ENCODE measurements at regions not wholly inside any gene's neighbourhood (a gene's known extent, or its start where the extent isn't known, plus 50 kb on each side); places are given as distances from the start of the nearest gene placed in this dataset.

DNA sequence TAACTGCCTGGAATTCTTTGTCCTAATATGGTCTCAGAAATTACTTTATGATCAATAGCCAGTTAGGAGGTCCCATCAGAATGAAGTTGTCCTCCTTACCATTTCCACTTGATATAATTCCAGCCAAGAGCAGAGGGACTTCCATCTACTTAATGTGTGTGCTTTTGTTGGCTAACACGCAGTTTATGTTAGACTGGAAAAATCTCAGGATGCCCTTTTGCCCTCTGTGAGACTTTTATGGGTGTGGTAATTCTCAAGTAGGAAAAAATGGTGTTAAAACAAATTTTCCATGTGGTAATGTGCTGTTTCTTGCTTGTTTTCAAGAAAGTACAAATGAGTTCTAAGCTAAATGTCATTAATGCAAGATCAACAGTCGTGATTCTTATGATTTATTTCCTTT is 327.1 kb downstream of the MTRR start:
- no peak overlapping the region for H2AFZ ChIP-seq (ENCODE audit: low read length, unreplicated experiment)
- H3K4me1 ChIP-seq (ENCODE audit: control insufficient read depth, insufficient read depth, low read length, unreplicated experiment), result no peaks in the 10 kb centered on the region
- no peak overlapping the region for H3K4me3 ChIP-seq (ENCODE audit: low read depth, low read length)
- H3K79me2 ChIP-seq (ENCODE audit: control insufficient read depth, insufficient read depth, low read length, unreplicated experiment), result no peaks in the 10 kb centered on the region
- no peaks in the 10 kb centered on the region for H3K27me3 ChIP-seq (ENCODE audit: insufficient read depth, low read length)
- H3K36me3 ChIP-seq (ENCODE audit: insufficient read depth, low read length), result no peaks in the 10 kb centered on the region
- H3K27ac ChIP-seq (ENCODE audit: low read depth, low read length), result no peak overlapping the region

DNA sequence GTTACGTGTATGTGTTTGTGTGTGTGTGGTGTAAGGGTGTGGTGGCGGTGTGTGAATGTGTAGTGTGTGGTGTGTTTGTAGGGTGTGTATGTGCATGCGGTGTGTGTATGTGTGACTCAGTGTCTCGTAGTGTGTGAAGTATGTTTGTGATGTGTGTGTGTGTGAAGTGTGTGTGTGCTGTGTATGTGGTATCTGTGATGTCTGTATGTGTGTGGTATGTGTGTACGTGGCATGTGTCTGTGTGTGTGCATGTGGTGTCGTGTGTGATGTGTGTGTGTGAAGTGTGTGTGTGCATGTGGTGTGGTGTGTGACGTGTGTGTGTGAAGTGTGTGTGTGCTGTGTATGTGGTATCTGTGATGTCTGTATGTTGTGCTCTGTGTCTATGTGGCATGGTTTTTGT is 339.4 kb downstream of the MTRR start:
- Histone ChIP-seq H2AFZ (ENCODE audit: low read length, unreplicated experiment) (no peak overlapping the region), H3K27me3 (ENCODE audit: insufficient read depth, low read length) (no peaks in the 10 kb centered on the region), H3K36me3 (ENCODE audit: insufficient read depth, low read length) (no peaks in the 10 kb centered on the region), H3K79me2 (ENCODE audit: control insufficient read depth, insufficient read depth, low read length, unreplicated experiment) (no peaks in the 10 kb centered on the region), H3K4me3 (ENCODE audit: low read depth, low read length) (no peak overlapping the region), H3K27ac (ENCODE audit: low read depth, low read length) (no peak overlapping the region), H3K4me1 (ENCODE audit: control insufficient read depth, insufficient read depth, low read length, unreplicated experiment) (no peaks in the 10 kb centered on the region)

DNA sequence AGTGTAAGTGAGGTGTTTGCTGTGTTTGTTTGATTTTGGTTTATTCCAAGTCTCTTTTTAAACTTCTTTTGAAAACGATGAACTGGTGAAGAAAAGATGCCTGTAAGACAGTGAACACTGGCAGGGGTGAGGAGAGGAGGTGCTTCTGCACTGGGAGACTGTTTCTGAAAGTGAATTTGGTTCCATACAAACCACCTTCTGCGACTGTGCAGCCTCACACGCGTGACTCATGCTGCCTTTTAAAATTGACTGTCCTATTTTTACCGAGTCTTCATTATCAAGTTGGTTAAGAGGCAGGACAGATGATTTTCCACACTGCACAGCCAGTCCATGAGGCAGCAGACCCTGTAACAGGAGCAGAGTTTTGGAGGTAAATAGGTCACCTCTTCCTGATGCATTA is 340.6 kb downstream of the MTRR start:
- no peak overlapping the region for H3K27ac ChIP-seq (ENCODE audit: low read depth, low read length)
- no peaks in the 10 kb centered on the region for H3K79me2 ChIP-seq (ENCODE audit: control insufficient read depth, insufficient read depth, low read length, unreplicated experiment)
- H3K36me3 ChIP-seq (ENCODE audit: insufficient read depth, low read length), result no peaks in the 10 kb centered on the region
- no peak overlapping the region for H3K4me3 ChIP-seq (ENCODE audit: low read depth, low read length)
- H3K4me1 ChIP-seq (ENCODE audit: control insufficient read depth, insufficient read depth, low read length, unreplicated experiment), result no peaks in the 10 kb centered on the region
- H3K27me3 ChIP-seq (ENCODE audit: insufficient read depth, low read length), result no peaks in the 10 kb centered on the region
- H2AFZ ChIP-seq (ENCODE audit: low read length, unreplicated experiment), result no peak overlapping the region

DNA sequence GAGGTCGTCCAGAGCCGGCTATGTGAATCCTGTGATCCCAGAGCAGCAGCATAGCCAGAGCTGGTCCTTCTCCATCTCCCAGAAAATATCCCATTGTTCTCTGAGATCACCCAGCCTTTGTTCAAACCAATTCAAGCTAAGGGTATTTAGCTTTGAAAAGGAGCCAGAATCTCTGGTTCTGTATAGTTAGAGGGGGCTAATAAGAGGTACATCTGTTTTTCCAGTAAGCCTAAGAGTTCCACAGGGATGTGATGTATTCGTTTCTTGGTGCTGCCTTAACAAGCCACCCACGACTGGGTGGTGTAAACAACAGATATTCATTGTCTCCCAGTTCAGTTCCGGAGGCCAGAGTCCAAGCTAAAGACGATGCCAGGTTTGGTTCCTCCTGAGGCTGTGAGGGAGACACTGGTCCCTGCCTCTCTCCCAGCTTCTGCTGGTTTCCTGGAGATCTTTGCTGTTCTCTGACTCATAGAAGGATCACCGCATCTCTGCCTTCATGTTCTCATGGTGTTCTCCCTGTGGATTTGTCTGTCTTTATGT is 344.8 kb downstream of the MTRR start:
- Histone ChIP-seq H3K79me2 (ENCODE audit: control insufficient read depth, insufficient read depth, low read length, unreplicated experiment) (no peaks in the 10 kb centered on the region), H3K4me1 (ENCODE audit: control insufficient read depth, insufficient read depth, low read length, unreplicated experiment) (no peaks in the 10 kb centered on the region), H3K27ac (ENCODE audit: low read depth, low read length) (no peak overlapping the region), H3K27me3 (ENCODE audit: insufficient read depth, low read length) (no peaks in the 10 kb centered on the region), H3K36me3 (ENCODE audit: insufficient read depth, low read length) (no peaks in the 10 kb centered on the region), H3K4me3 (ENCODE audit: low read depth, low read length) (no peak overlapping the region), H2AFZ (ENCODE audit: low read length, unreplicated experiment) (no peak overlapping the region)

DNA sequence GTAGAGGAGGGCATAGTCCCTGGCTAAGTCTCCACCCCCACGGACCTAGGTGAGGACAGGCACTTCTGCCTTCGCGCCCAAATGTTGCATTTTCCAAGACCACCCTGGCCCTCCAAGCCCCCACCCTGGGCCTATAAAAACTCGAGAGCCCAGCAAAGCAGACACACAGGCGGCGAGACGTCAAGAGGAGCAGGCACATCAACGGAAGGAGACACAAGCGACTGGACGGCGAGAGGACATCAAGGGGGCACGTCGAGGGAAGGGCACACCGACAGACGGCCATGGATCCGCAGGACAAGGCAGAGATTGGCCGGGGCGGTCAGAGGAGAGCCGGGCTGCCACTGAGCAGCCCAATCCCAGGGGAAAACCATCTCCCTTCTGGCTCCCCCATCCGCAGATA is 348.0 kb downstream of the MTRR start:
- no peaks in the 10 kb centered on the region for H3K79me2 ChIP-seq (ENCODE audit: control insufficient read depth, insufficient read depth, low read length, unreplicated experiment)
- H3K4me3 ChIP-seq (ENCODE audit: low read depth, low read length), result no peak overlapping the region
- H3K27ac ChIP-seq (ENCODE audit: low read depth, low read length), result no peak overlapping the region
- H3K36me3 ChIP-seq (ENCODE audit: insufficient read depth, low read length), result no peaks in the 10 kb centered on the region
- no peaks in the 10 kb centered on the region for H3K4me1 ChIP-seq (ENCODE audit: control insufficient read depth, insufficient read depth, low read length, unreplicated experiment)
- H3K27me3 ChIP-seq (ENCODE audit: insufficient read depth, low read length), result no peaks in the 10 kb centered on the region
- H2AFZ ChIP-seq (ENCODE audit: low read length, unreplicated experiment), result no peak overlapping the region

- H3K4me1 ChIP-seq (ENCODE audit: control insufficient read depth, insufficient read depth, low read length, unreplicated experiment), result no peaks in the 10 kb centered on the region
- H2AFZ ChIP-seq (ENCODE audit: low read length, unreplicated experiment), result no peak overlapping the region
- H3K79me2 ChIP-seq (ENCODE audit: control insufficient read depth, insufficient read depth, low read length, unreplicated experiment), result no peaks in the 10 kb centered on the region
- no peaks in the 10 kb centered on the region for H3K36me3 ChIP-seq (ENCODE audit: insufficient read depth, low read length)
- no peak overlapping the region for H3K27ac ChIP-seq (ENCODE audit: low read depth, low read length)
- no peaks in the 10 kb centered on the region for H3K27me3 ChIP-seq (ENCODE audit: insufficient read depth, low read length)
- H3K4me3 ChIP-seq (ENCODE audit: low read depth, low read length), result no peak overlapping the region
Measured at GRCh38 chr5:8226148-8226547, 357.2 kb downstream of the MTRR start.

- H3K4me3 ChIP-seq (ENCODE audit: low read depth, low read length), result peak overlapping the region; percentile 21; the same call in 1 of the 2 replicates
- H2AFZ ChIP-seq (ENCODE audit: low read length, unreplicated experiment), result no peak overlapping the region
Measured at GRCh38 chr5:8227112-8227511, 358.2 kb downstream of the MTRR start.

GRCh38 chr5:8229551-8229950 is 360.6 kb downstream of the MTRR start:
- Histone ChIP-seq H3K4me1 (ENCODE audit: control insufficient read depth, insufficient read depth, low read length, unreplicated experiment) (no peaks in the 10 kb centered on the region), H3K27ac (ENCODE audit: low read depth, low read length) (no peak overlapping the region), H3K4me3 (ENCODE audit: low read depth, low read length) (no peak overlapping the region), H3K79me2 (ENCODE audit: control insufficient read depth, insufficient read depth, low read length, unreplicated experiment) (no peaks in the 10 kb centered on the region), H2AFZ (ENCODE audit: low read length, unreplicated experiment) (no peak overlapping the region), H3K36me3 (ENCODE audit: insufficient read depth, low read length) (no peaks in the 10 kb centered on the region), H3K27me3 (ENCODE audit: insufficient read depth, low read length) (no peaks in the 10 kb centered on the region)

More at GRCh38 chr5:8227112-8227511, 358.2 kb downstream of the MTRR start:
- Histone ChIP-seq H3K4me1 (ENCODE audit: control insufficient read depth, insufficient read depth, low read length, unreplicated experiment) (no peaks in the 10 kb centered on the region), H3K36me3 (ENCODE audit: insufficient read depth, low read length) (no peaks in the 10 kb centered on the region), H3K27ac (ENCODE audit: low read depth, low read length) (no peak overlapping the region), H3K79me2 (ENCODE audit: control insufficient read depth, insufficient read depth, low read length, unreplicated experiment) (no peaks in the 10 kb centered on the region), H3K27me3 (ENCODE audit: insufficient read depth, low read length) (no peaks in the 10 kb centered on the region)

DNA sequence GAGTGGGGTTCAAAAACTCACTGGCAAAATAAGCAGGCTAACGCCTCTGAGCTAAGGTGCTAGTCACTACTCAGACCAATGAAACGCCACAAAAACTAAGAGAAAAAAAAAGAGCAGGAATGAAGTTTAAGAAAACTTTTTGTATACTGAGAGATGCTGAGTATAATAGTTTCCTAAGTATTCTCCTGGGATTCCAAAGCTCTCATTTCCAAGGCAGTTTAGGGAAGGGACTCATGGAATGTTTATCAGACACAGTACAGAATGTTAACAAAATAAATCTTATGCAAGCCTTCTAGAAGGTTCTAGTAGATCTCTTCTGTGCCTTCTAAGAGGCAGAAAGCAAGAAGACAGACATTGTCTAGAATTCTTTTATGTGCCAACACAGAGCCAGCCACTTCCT is 361.9 kb downstream of the MTRR start:
- Histone ChIP-seq H3K4me3 (ENCODE audit: low read depth, low read length) (no peak overlapping the region), H2AFZ (ENCODE audit: low read length, unreplicated experiment) (no peak overlapping the region), H3K4me1 (ENCODE audit: control insufficient read depth, insufficient read depth, low read length, unreplicated experiment) (no peaks in the 10 kb centered on the region), H3K79me2 (ENCODE audit: control insufficient read depth, insufficient read depth, low read length, unreplicated experiment) (no peaks in the 10 kb centered on the region), H3K27ac (ENCODE audit: low read depth, low read length) (no peak overlapping the region), H3K27me3 (ENCODE audit: insufficient read depth, low read length) (no peaks in the 10 kb centered on the region), H3K36me3 (ENCODE audit: insufficient read depth, low read length) (no peaks in the 10 kb centered on the region)

- no peaks in the 10 kb centered on the region for H3K27me3 ChIP-seq (ENCODE audit: insufficient read depth, low read length)
- no peak overlapping the region for H2AFZ ChIP-seq (ENCODE audit: low read length, unreplicated experiment)
- H3K36me3 ChIP-seq (ENCODE audit: insufficient read depth, low read length), result no peaks in the 10 kb centered on the region
- H3K79me2 ChIP-seq (ENCODE audit: control insufficient read depth, insufficient read depth, low read length, unreplicated experiment), result no peaks in the 10 kb centered on the region
- no peak overlapping the region for H3K4me3 ChIP-seq (ENCODE audit: low read depth, low read length)
- H3K27ac ChIP-seq (ENCODE audit: low read depth, low read length), result no peak overlapping the region
- no peaks in the 10 kb centered on the region for H3K4me1 ChIP-seq (ENCODE audit: control insufficient read depth, insufficient read depth, low read length, unreplicated experiment)
Measured at GRCh38 chr5:8233479-8233878, 364.5 kb downstream of the MTRR start.

GRCh38 chr5:8234179-8234770 is 365.3 kb downstream of the MTRR start:
- Histone ChIP-seq H3K36me3 (ENCODE audit: insufficient read depth, low read length) (no peaks in the 10 kb centered on the region), H3K27me3 (ENCODE audit: insufficient read depth, low read length) (no peaks in the 10 kb centered on the region), H3K79me2 (ENCODE audit: control insufficient read depth, insufficient read depth, low read length, unreplicated experiment) (no peaks in the 10 kb centered on the region), H2AFZ (ENCODE audit: low read length, unreplicated experiment) (no peak overlapping the region), H3K27ac (ENCODE audit: low read depth, low read length) (no peak overlapping the region), H3K4me1 (ENCODE audit: control insufficient read depth, insufficient read depth, low read length, unreplicated experiment) (no peaks in the 10 kb centered on the region), H3K4me3 (ENCODE audit: low read depth, low read length) (no peak overlapping the region)

Measured in ACC112 (cell line).